Tibial nerve (tissue), 4 donors: ENCODE measurements at regions not wholly inside any gene's neighbourhood (a gene's known extent, or its start where the extent isn't known, plus 50 kb on each side); places are given as distances from the start of the nearest gene placed in this dataset.
"Not testable (repeated sequence)": the region's sequence is repeated elsewhere in the genome, so short reads cannot be mapped to it uniquely, and the experiment has no call there.

Experiments used
- DNase-seq, 2 donors: peaks; one replicate each; pipeline ENCODE4 v3.0.0-alpha.2; 2019; ENCODE audit warnings: low spot score in 2 of 2
- H3K27ac ChIP-seq, 4 donors: fragments of 200-600 bp; sonication (generic) in 3 of 4; one replicate each; pipeline ENCODE4 v1.5.1; 2017 to 2019; ENCODE audit warnings: mild to moderate bottlenecking in 1 of 4
- H3K27me3 ChIP-seq, 2 donors: fragments of 200-600 bp; sonication (generic) in 1 of 2; one replicate each; pipeline versions ENCODE4 v1.5.1 to v1.6.0; 2017 to 2019
- H3K36me3 ChIP-seq, 3 donors: fragments of 200-600 bp; sonication (generic); one replicate each; pipeline ENCODE4 v1.5.1; 2018 to 2019
- H3K4me1 ChIP-seq, 4 donors: fragments of 200-600 bp; sonication (generic) in 3 of 4; one replicate each; pipeline ENCODE4 v1.5.1; 2017 to 2019
- H3K4me3 ChIP-seq, 4 donors: fragments of 200-600 bp; sonication (generic) in 3 of 4; one replicate each; pipeline ENCODE4 v1.5.1; 2017 to 2019; ENCODE audit warnings: mild to moderate bottlenecking in 1 of 4, moderate library complexity in 1 of 4
- H3K9me3 ChIP-seq, 4 donors: fragments of 200-600 bp; sonication (generic) in 3 of 4; one replicate each; pipeline ENCODE4 v1.5.1; 2017 to 2019
- CTCF ChIP-seq, 5 experiments: fragments of 200-600 bp in 3 of 5; fragments of 450-650 bp in 2 of 5; sonication (generic) in 3 of 5; IDR thresholded peaks; one replicate each; pipeline ENCODE4 v1.5.1; 2016 to 2019; ENCODE audit warnings: antibody characterized with exemption in 5 of 5, mild to moderate bottlenecking in 3 of 5, moderate library complexity in 2 of 5
- EP300 ChIP-seq, 2 donors: sonication (generic); formaldehyde crosslinking; IDR thresholded peaks; one replicate each; pipeline ENCODE4 v1.6.1; 2017; ENCODE audit warnings: antibody characterized with exemption in 2 of 2, mild to moderate bottlenecking in 1 of 2
- POLR2A ChIP-seq, 2 donors: fragments of 450-650 bp; IDR thresholded peaks; one replicate each; pipeline ENCODE4 v1.6.1; 2017; ENCODE audit warnings: antibody characterized with exemption in 2 of 2, mild to moderate bottlenecking in 2 of 2, moderate library complexity in 2 of 2
- WGBS, 2 donors: methylation state at CpG; one replicate each; pipeline ENCODE4 v1.1.5; 2018; 5-methylcytosine and 5-hydroxymethylcytosine counted together

- H3K4me1 ChIP-seq = no peaks in the 10 kb centered on the region
- H3K36me3 ChIP-seq = no peaks in the 10 kb centered on the region
- DNase-seq = no peak
- H3K27ac ChIP-seq = no peak overlapping the region
- H3K27me3 ChIP-seq = no peaks in the 10 kb centered on the region
- peaks cover 0 to 25% (median 9%) of the 10 kb centered on the region in 4 donors for H3K9me3 ChIP-seq
- no peak overlapping the region for H3K4me3 ChIP-seq
- TF ChIP-seq POLR2A (IDR thresholded peaks at IDR 0.05) (no peak), CTCF (IDR thresholded peaks at IDR 0.05) (no peak)
- WGBS, 2 donors = 84 to 90% methylated on average over 8 of the region's 8 CpGs
Measured at GRCh38 chr4:127311924-127312323, 320.8 kb upstream of the INTU start.

GRCh38 chr4:127313767-127314166 lies 319.0 kb upstream of the INTU start:
- no peak for TF ChIP-seq POLR2A (IDR thresholded peaks at IDR 0.05)
- TF ChIP-seq EP300 (IDR thresholded peaks at IDR 0.05) = no peak
- no peak for TF ChIP-seq CTCF (IDR thresholded peaks at IDR 0.05)
- H3K27me3 ChIP-seq = no peaks in the 10 kb centered on the region
- WGBS, 2 donors = 38 to 97% methylated on average over 1 of the region's 1 CpG

GRCh38 chr4:127327491-127327890 lies 305.3 kb upstream of the INTU start:
- no peaks in the 10 kb centered on the region for H3K4me1 ChIP-seq

More at GRCh38 chr4:127313767-127314166, 319.0 kb upstream of the INTU start:
- no peaks in the 10 kb centered on the region for H3K4me1 ChIP-seq
- no peak overlapping the region for H3K27ac ChIP-seq
- H3K36me3 ChIP-seq = no peaks in the 10 kb centered on the region
- no peak for DNase-seq
- H3K9me3 ChIP-seq = peaks cover 0 to 25% (median 9%) of the 10 kb centered on the region in 4 donors
- no peak overlapping the region for H3K4me3 ChIP-seq

GRCh38 chr4:127335073-127335620 lies 297.6 kb upstream of the INTU start:
- 34% methylated on average over 1 of the region's 1 CpG for WGBS, 2 donors
- H3K36me3 ChIP-seq = no peaks in the 10 kb centered on the region
- TF ChIP-seq POLR2A (IDR thresholded peaks at IDR 0.05) (no peak), CTCF (IDR thresholded peaks at IDR 0.05) (no peak), EP300 (IDR thresholded peaks at IDR 0.05) (no peak)

More at GRCh38 chr4:127327491-127327890, 305.3 kb upstream of the INTU start:
- Histone ChIP-seq H3K9me3 (peaks cover 0 to 22% (median 3%) of the 10 kb centered on the region in 4 donors), H3K4me3 (no peak overlapping the region), H3K27ac (no peak overlapping the region), H3K36me3 (no peaks in the 10 kb centered on the region), H3K27me3 (no peaks in the 10 kb centered on the region)
- TF ChIP-seq CTCF (IDR thresholded peaks at IDR 0.05) (no peak), POLR2A (IDR thresholded peaks at IDR 0.05) (no peak), EP300 (IDR thresholded peaks at IDR 0.05) (no peak)
- WGBS, 2 donors = 25 to 28% methylated on average over 2 of the region's 2 CpGs
- DNase-seq = no peak

GRCh38 chr4:127335732-127336131 lies 297.0 kb upstream of the INTU start:
- no peak for DNase-seq
- TF ChIP-seq CTCF (IDR thresholded peaks at IDR 0.05) (no peak), EP300 (IDR thresholded peaks at IDR 0.05) (no peak), POLR2A (IDR thresholded peaks at IDR 0.05) (no peak)
- 74 to 78% methylated on average over 1 of the region's 1 CpG for WGBS, 2 donors
- Histone ChIP-seq H3K4me3 (no peak overlapping the region), H3K27me3 (no peaks in the 10 kb centered on the region), H3K36me3 (no peaks in the 10 kb centered on the region), H3K27ac (no peak overlapping the region), H3K9me3 (no peaks in the 10 kb centered on the region), H3K4me1 (no peaks in the 10 kb centered on the region)

More at GRCh38 chr4:127335073-127335620, 297.6 kb upstream of the INTU start:
- Histone ChIP-seq H3K4me1 (no peaks in the 10 kb centered on the region), H3K27me3 (no peaks in the 10 kb centered on the region), H3K27ac (no peak overlapping the region), H3K9me3 (no peaks in the 10 kb centered on the region), H3K4me3 (no peak overlapping the region)
- DNase-seq = no peak

GRCh38 chr4:127343123-127343522 lies 289.6 kb upstream of the INTU start:
- not testable (repeated sequence) for H3K4me3 ChIP-seq, DNase-seq, H3K27me3 ChIP-seq, H3K36me3 ChIP-seq, H3K27ac ChIP-seq, H3K4me1 ChIP-seq, H3K9me3 ChIP-seq
- WGBS, 2 donors = 87 to 88% methylated on average over 3 of the region's 3 CpGs
